Skeletal muscle cell (primary cell): ENCODE measurements at regions not wholly inside any gene's neighbourhood (a gene's known extent, or its start where the extent isn't known, plus 50 kb on each side); places are given as distances from the start of the nearest gene placed in this dataset.
"Not testable (repeated sequence)": the region's sequence is repeated elsewhere in the genome, so short reads cannot be mapped to it uniquely, and the experiment has no call there.

Experiments used
- DNase-seq: peaks from one replicate; pipeline ENCODE4 v3.0.0-alpha.2; 2010; ENCODE audit warnings: low read depth
- H3K4me3 ChIP-seq: 2 replicates; pipeline ENCODE4 v1.5.1; 2011; ENCODE audit warnings: low read depth, mild to moderate bottlenecking, control low read depth, low read length, moderate library complexity

DNA sequence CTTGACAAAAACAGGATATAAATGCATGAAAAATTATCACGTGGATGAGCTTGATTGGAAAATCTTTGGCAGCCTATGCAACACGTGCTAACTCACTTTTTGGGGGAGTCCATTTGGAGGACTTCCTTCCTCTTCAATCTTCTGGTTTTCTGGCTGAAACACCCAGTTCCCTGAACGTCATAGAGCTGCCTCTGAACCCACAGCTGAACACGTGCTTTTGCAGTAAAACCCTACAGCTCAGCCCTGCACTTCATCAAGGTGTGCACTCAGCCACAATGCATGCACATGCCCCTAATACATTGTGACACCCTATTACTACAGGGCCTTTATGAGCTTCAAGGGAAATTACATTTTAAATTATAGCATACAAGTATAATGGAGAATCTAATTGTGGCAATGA is 808.7 kb upstream of the AUTS2 start:
- H3K4me3 ChIP-seq = no peak overlapping the region
- no peak for DNase-seq

DNA sequence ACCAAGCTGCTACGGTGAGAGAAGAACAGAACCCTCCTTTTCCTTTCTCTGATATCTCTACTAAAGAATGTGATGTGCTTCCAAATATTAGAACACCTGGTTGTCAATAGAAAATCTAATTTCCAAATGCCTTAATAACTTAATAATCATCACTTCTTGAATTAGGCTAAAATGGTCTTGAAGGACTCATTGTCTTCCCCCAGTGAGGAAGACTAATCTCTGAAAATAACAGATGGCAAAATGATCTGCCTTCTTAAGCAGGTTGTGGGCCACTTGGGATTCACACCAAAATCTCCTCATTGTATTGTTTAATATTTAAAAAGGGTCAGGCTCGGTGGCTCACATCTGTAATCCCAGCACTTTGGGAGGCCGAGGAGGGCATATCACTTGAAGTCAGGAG is 805.9 kb upstream of the AUTS2 start:
- DNase-seq = no peak
- no peak overlapping the region for H3K4me3 ChIP-seq

DNA sequence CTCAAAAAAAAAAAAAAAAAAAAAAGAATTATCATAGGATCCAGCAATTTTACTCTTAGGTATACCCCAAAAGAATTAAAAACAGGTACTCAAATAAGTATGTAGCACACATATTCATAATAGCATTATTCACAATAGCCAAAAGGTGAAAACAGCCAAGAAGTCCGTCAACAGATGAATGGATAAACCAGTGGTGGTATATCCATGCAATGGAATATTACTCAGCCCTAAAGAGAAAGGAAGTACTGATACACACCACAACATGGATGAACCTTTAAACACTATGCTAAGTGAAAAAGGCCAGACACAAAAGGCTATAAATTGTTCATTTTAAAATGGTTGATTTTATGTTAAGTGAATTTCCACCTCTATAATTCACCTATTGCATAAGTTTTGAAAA is 804.8 kb upstream of the AUTS2 start:
- no peak for DNase-seq

DNA sequence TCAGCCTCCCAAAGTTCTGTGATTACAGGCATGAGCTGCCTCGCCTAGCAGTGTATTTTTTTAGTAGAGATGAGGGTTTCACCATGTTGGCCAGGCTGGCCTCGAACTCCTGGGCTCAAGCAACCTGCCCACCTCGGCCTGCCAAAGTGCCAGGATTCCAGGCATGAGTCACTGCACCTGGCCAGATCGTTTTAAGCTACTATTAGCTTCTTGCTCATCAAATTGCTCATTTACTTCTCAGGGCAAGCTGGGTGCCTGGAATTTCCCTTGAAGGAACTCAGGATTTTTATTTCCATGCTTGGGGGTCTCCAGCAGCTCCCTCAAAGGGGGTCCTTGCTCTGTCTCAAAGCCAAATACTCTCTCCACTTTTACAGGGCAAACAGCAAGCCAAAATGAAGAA is 798.0 kb upstream of the AUTS2 start:
- no peak overlapping the region for H3K4me3 ChIP-seq
- no peak for DNase-seq

More for the DNA sequence above, 804.8 kb upstream of the AUTS2 start:
- H3K4me3 ChIP-seq = no peak overlapping the region

DNA sequence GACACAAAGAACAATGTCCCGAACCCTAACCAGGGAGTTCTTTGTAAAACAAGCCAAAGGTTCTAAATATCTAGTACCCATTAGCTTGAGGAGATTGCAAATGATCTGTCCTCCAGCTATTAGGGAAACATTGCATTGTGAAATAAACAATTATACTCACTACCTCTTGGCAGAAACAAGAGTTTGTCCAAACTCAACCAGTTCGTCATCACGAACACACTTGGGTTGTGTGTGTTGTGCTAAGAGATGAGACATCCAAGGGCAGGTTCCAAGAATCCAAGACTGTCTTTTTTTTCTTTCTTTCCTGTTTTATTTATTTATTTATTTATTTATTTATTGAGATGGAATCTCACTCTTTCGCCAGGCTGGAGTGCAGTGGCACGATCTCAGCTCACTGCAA is 793.1 kb upstream of the AUTS2 start:
- H3K4me3 ChIP-seq = no peak overlapping the region
- DNase-seq = no peak

DNA sequence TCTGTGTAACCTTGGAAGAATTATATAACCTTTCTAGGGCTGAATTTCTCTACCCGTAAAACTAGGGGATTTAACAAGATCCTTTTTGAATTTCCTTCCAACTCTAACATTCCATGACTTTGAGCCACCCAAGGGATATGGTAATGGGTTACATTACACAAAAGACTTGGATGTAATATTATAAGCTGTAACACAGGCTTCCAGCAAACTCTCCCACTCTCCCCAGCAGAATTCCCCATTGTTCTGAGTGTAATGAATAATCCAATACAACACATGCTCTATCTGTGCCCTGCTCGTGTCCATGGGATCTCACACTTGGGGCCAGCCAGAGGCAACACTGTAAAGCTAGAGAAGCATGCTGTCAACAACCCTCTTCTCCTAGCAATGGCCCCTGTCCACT is 790.6 kb upstream of the AUTS2 start:
- H3K4me3 ChIP-seq = no peak overlapping the region
- DNase-seq = peak; percentile 1

DNA sequence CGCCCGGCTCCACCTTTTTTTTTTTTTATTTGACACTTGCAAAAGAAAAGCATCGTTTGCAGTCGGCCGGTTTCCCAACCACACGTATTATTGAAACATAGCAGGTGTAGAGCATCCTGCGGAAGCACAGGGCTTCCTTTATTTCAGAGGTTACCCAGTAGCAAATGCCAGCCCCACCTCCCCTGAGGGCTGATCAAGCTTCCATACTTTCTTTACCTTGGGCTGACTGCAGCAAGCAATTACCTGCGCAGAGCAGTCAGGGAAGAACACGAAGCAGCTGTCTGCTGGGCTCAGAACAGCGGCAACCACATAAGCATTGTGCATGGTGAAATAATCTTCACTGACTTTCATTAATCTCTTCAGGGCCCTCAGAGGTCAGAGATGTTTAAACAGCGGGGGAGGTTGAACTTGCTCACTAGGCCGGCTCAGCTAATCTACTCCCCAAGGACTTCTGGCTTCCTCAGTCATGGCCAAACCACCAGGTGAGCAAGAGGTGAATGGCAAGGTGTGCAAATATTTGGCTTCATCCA is 784.7 kb upstream of the AUTS2 start:
- no peak overlapping the region for H3K4me3 ChIP-seq
- DNase-seq = no peak

DNA sequence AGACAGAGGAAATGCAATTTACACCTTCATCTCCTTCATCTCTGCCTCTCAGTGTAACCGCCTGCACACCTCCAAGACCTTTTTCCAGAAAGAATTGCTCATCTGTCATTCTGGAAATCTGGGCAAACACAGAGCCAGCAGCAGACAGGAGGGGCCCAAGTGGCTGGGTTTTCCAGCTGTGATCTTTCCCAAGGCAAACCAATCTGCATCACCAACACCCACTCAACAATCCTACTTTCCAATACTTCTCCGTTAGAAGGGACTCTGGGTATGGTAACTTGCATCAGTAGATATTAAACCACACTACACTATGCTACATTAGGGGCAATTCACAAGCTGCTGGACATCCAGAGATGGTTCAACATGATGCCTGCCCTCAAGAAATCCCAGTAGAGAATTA is 781.8 kb upstream of the AUTS2 start:
- no peak for DNase-seq

DNA sequence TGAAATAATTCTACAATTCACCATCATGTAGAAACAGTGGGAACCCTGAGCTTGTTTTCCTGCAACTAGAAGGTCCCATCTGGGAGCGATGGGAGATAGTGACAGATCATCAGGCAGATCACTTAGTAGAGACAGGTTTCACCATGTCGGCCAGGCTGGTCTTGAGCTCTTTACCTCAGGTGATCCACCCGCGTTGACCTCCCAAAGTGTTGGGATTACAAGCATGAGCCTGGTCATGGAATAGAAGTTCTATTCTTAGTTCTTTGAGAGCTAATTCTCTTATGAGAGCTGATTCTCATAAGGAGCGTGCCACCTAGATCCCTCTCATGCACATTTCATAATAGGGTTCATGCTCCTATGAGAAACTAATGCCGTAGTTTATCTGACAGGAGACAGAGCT is 778.0 kb upstream of the AUTS2 start:
- no peak overlapping the region for H3K4me3 ChIP-seq
- no peak for DNase-seq

More for the DNA sequence above, 781.8 kb upstream of the AUTS2 start:
- H3K4me3 ChIP-seq = no peak overlapping the region

DNA sequence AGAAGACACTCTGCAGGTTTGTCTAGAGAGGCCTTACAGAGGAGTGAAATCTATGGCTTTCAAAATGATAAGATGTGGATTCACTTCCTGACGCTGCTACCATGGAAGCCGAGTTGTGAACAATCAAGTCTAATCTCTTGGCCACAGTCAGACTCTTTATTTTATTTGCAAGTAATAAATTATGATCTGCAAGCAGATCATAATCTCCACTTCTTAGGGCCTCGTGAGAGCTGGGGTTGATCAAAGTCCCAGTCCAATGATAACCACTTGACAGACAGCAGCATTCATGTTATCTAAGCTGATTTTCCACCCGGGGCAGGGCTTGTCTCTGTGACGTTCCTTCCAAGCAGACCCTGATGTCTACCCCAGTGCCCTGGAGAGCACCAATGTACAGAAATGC is 776.4 kb upstream of the AUTS2 start:
- no peak for DNase-seq
- no peak overlapping the region for H3K4me3 ChIP-seq

DNA sequence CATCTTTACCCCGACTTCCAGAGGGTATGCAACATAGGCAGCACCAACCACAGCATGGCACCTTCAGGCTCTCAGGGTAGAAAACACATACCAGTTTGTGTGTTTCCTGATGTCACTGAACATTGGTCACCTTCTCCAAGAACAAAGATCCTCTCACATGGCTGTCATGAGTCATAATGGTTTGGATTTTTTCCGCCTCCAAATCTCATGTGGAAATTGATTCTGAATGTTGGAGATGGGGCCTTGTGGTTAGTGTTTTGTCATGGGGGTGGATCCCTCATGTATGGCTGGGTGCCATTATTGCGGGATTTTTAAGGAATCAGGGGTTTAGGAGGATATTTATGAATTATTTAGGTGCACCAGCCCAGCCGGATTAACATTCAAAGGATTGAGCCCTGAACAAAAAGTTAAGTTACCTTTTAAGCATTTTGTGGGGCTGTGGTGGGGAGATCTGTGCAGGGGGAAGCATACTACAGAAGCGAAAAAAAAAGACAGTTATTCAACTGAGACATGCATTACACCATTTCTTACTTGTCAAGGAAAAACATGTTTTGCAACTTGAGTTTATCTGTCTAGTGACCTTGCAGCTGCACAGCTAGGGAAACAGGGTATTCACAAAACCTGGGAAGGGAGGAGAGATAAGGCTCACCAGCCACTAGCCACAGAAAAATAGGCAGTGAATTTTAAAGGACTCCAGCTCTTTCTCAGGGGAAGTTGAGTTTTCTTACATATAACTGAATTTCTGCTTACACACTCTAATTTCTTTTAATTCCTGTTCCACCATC is 774.1 kb upstream of the AUTS2 start:
- DNase-seq = no peak
- H3K4me3 ChIP-seq = no peak overlapping the region

DNA sequence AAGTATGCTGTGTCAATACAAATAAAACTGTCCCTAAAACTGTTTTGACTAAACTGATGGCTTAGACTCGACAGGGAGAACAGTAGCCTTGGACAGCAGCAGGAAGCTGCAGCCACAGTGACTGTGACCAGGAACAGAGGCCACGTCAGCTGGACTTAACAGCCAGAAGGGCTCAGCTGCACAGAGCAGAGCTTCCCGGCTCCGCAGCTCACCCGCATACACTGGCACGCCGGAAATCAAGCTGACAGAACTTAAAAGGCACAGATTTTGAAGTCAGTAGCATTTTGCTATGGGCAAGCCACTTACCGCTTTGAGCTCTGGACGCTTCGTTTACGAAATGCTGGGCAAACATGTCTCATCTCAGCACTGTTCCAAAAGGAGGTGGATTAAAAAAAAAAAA is 769.7 kb upstream of the AUTS2 start:
- DNase-seq = no peak

DNA sequence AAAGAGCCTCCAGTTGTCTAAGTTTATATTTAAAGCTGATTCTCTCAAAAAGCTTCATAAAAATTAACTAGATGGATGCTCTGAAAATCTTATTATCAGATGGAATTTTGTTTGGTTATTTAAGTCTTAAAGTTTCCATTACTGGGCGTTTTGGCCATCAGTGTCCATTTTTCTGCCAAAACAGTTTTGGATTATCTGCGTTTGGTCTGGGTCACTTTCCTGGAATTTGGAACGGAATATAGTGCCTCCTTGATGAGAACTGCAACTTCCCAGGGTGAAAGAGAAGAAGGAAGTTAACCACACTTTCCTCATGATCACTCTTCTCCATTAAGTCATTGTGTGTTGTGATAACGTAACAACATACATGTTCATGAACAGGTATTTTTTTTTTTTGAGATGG is 764.9 kb upstream of the AUTS2 start:
- H3K4me3 ChIP-seq = no peak overlapping the region
- DNase-seq = no peak

More for the DNA sequence above, 769.7 kb upstream of the AUTS2 start:
- H3K4me3 ChIP-seq = no peak overlapping the region

DNA sequence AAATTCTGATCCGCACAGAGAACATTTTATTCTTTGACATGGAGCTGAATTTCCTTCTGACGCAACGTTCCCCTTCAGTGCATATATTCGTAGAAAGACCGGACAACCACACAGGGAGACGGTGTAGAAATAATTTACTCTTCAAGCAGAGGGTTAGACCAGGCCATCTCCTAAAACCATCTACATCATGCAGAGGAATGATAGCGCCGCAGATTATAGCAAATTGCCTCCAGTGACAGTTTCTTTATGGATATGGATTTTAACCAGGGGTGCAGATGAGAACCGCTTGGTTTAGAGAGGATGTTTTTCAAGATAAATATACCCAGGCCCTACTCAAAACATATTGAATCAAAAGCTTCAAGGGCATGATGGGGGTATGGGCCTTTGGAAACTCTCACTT is 759.3 kb upstream of the AUTS2 start:
- DNase-seq = no peak
- H3K4me3 ChIP-seq = no peak overlapping the region

DNA sequence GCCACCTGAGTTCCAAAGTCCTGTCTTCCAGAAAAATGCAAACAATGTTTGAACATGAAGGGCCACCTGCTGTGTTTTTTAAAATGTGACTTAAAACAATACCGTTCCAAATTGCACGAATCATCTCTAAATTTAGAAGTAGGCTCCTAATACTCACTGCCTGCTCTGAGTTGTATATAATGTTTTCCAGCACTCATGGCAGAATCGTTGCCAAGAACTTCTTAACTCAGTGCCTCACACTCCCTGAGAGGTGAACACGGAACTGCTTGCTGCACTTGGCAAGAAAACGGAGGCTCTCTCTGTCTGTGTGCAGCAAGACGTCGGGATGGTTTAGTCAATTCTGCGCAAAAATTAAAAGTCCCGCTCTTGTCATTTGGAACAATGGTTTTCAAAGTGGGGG is 757.3 kb upstream of the AUTS2 start:
- DNase-seq = no peak
- no peak overlapping the region for H3K4me3 ChIP-seq

DNA sequence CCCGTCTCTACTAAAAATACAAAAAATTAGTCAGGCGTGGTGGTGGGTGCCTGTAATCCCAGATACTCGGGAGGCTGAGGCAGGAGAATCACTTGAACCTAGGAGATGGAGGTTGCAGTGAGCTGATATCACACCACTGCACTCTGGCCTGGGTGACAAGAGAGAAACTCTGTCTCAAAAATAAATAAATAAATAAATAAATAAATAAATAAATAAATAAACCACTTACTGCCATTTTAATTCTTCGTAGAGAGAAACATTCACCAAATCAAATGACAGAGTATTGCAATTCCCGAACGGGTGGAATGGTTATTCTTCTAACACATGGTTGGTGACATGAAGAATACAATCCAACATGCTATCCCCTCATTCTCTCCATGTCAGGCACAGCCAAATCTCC is 754.3 kb upstream of the AUTS2 start:
- not testable (repeated sequence) for DNase-seq, H3K4me3 ChIP-seq

DNA sequence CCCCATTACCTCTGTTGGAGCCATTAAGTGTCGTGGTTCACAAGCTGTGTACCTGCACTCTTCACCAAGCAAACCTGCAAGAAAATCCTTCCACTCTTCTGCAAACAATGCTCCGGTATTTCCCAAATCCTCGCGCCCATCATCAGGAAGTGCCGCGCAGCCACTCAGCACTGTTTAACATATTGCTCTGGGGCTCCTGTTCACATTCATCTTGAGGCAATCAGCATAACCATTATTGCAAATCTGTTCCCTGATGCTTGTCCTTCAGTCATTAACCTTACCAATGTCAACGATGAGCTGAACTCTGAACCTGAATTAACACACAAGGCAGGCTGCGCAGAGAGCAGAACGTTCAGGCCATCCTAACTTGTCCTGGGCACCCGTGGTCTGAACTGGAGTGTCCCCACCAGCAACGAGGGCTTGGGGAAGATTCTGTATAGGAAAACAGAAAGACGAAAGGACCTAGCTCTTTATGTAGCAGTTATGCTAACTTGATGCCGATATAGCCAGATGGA is 751.4 kb upstream of the AUTS2 start:
- DNase-seq = no peak
- no peak overlapping the region for H3K4me3 ChIP-seq

DNA sequence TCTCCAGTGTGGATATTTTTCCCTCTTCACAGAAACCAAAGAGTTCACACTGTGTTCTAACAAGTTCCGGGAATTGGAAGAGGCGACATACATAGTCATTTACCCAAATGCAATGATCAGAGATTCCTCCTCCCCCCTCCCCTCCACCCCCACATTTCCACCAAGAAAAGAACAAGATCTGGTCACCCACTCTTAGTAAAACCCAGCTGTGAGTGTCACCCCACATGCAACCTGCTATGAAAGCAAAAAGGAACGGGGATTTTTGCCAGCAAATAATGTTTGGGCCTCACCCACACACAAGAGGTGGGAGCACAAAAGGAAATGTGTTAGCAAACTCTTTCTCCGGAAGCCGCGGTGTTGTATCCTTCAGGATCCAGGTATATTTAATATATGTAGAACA is 745.0 kb upstream of the AUTS2 start:
- no peak for DNase-seq
- no peak overlapping the region for H3K4me3 ChIP-seq

DNA sequence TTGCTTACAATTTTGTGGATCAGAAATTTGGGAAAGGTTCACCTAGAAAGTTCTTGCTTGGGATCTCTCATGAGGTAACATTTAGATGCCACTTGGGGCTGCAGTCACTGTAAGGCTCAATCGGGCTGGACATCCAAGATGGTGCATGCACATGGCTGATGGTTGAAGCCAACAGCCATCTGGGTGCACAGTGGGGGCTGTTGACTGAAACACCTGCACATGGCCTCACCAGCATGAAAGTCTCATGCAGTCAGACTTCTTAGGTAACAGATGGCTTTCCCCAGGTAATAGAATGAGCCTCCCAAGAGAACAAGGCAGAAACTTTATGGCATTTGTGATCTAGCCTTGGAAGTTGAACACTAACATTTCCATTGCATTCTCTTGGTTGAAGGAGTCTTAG is 740.7 kb upstream of the AUTS2 start:
- H3K4me3 ChIP-seq = no peak overlapping the region
- DNase-seq = no peak

DNA sequence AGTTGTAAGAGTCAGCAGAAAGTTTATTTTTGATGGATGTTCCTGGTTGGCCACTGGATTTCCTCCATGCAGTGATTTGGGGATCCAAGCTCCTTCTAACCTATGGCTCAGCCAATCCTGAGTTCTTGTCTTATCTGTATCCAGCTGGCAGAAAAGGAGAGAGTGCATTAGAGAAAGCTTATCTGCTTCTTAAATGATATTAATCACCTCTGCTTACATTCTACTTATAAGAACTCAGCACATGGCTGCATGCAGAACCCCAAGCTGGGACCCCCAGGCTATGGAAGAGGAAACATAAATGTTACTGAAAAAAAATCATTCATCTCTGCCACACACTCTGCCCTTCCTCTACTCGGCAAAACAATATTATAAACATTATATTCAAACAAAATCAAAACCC is 739.8 kb upstream of the AUTS2 start:
- no peak for DNase-seq
- H3K4me3 ChIP-seq = no peak overlapping the region

DNA sequence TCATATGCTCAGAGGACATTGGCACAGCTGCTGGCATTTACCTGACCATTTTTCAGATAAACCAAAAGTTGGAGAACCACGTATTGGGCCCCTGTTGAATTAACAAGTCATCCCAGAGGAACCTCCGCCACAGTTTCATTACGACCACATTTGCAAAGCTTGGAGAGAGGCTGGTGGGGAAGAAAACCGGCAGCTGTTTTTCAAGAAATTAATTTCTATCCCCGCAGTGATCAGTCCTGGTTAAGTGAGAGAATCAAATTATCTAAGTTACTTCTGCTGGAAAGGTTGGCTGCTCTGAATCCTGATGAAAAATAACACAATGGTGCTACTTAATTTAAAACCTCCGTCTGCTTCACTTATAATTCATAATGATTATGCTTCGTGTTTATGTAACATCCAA is 737.1 kb upstream of the AUTS2 start:
- H3K4me3 ChIP-seq = no peak overlapping the region
- DNase-seq = no peak
